SU-DHL-6 (cell line): ENCODE measurements at regions not wholly inside any gene's neighbourhood (a gene's known extent, or its start where the extent isn't known, plus 50 kb on each side); places are given as distances from the start of the nearest gene placed in this dataset.

Experiments
- CTCF ChIP-seq: fragments of 200-600 bp; sonication (generic); IDR thresholded peaks from one replicate; pipeline ENCODE4 v1.5.1; 2017; ENCODE audit warnings: antibody characterized with exemption, mild to moderate bottlenecking, low read length, moderate library complexity; ENCODE audit not compliant: insufficient read depth, poor library complexity, severe bottlenecking
- EZH2phosphoT487 ChIP-seq: fragments of 200-600 bp; sonication (generic), shearing (Covaris generic); conservative IDR thresholded peaks from 2 replicates; pipeline ENCODE4 v1.6.1; 2018; ENCODE audit warnings: mild to moderate bottlenecking, antibody characterized with exemption, low read length, moderate library complexity, mixed read lengths

- no peak for TF ChIP-seq CTCF
- no peak for TF ChIP-seq EZH2phosphoT487
Observed at GRCh38 chr2:146527166-146527565, 1317.7 kb upstream of the ACVR2A start.
